Stomach (tissue), 8 donors: ENCODE measurements at regions not wholly inside any gene's neighbourhood (a gene's known extent, or its start where the extent isn't known, plus 50 kb on each side); places are given as distances from the start of the nearest gene placed in this dataset.

Experiments
- DNase-seq, 2 donors: peaks; one replicate each; pipeline versions ENCODE4 v3.0.0 to v3.0.0-alpha.2; 2013 to 2019
- H3K27ac ChIP-seq, 5 donors: fragments of 200-600 bp in 4 of 5; sonication (generic) in 4 of 5; one replicate each; pipeline ENCODE4 v1.5.1; 2013 to 2019; ENCODE audit warnings: mild to moderate bottlenecking in 1 of 5, moderate library complexity in 1 of 5
- H3K27me3 ChIP-seq, 3 donors: fragments of 200-600 bp; sonication (generic); one replicate each; pipeline ENCODE4 v1.5.1; 2017 to 2019; ENCODE audit warnings: mixed run types in 1 of 3
- H3K36me3 ChIP-seq, 4 donors: fragments of 200-600 bp; sonication (generic); 1 replicate in 3 of 4; 2 replicates in 1 of 4; pipeline ENCODE4 v1.5.1; 2016 to 2019
- H3K4me1 ChIP-seq, 4 donors: fragments of 200-600 bp; sonication (generic); one replicate each; pipeline ENCODE4 v1.5.1; 2016 to 2019
- H3K4me3 ChIP-seq, 4 donors: fragments of 200-600 bp; sonication (generic) in 3 of 4; one replicate each; pipeline ENCODE4 v1.5.1; 2016 to 2019; ENCODE audit warnings: mild to moderate bottlenecking in 1 of 4
- H3K9me3 ChIP-seq, 4 donors: fragments of 200-600 bp; sonication (generic); one replicate each; pipeline ENCODE4 v1.5.1; 2016 to 2019
- EP300 ChIP-seq: sonication (generic); formaldehyde crosslinking; IDR thresholded peaks from one replicate; pipeline ENCODE4 v1.6.1; 2017; ENCODE audit warnings: antibody characterized with exemption
- POLR2A ChIP-seq, 4 donors: fragments of 450-650 bp; IDR thresholded peaks; one replicate each; pipeline ENCODE4 v1.6.1; 2016; ENCODE audit warnings: antibody characterized with exemption in 4 of 4, control low read depth in 2 of 4, mild to moderate bottlenecking in 1 of 4, moderate library complexity in 1 of 4
- POLR2AphosphoS5 ChIP-seq, 3 donors: sonication (generic); formaldehyde crosslinking; IDR thresholded peaks; one replicate each; pipeline ENCODE4 v1.6.1; 2016; ENCODE audit warnings: antibody characterized with exemption in 3 of 3
- WGBS, 5 donors: extraction: QIAGEN DNeasy Blood & Tissue Kit in 3 of 5; methylation state at CpG; one replicate each; pipeline versions ENCODE4 v1.1.5 to v1.1.7; 2013 to 2018; 5-methylcytosine and 5-hydroxymethylcytosine counted together
- intact Hi-C: fragments of 100-400 bp; cut with DNase I; formaldehyde crosslinking; loops from one replicate; pipeline ENCODE4 v1.15.1; 2023; ENCODE audit warnings: low total_unique reads
- TF ChIP-seq, protein P1 (sequence below), 7 experiments: fragments of 450-650 bp in 4 of 7; fragments of 200-600 bp in 3 of 7; sonication (generic) in 3 of 7; IDR thresholded peaks; one replicate each; pipeline ENCODE4 v1.5.1; 2016 to 2019; ENCODE audit warnings: antibody characterized with exemption in 7 of 7, control low read depth in 2 of 7, mild to moderate bottlenecking in 1 of 7
- donor health status: healthy with polysubstance abuse.
- donor health status: Bipolar disorder and iron deficiency.
- donor health status: healthy.

DNA sequence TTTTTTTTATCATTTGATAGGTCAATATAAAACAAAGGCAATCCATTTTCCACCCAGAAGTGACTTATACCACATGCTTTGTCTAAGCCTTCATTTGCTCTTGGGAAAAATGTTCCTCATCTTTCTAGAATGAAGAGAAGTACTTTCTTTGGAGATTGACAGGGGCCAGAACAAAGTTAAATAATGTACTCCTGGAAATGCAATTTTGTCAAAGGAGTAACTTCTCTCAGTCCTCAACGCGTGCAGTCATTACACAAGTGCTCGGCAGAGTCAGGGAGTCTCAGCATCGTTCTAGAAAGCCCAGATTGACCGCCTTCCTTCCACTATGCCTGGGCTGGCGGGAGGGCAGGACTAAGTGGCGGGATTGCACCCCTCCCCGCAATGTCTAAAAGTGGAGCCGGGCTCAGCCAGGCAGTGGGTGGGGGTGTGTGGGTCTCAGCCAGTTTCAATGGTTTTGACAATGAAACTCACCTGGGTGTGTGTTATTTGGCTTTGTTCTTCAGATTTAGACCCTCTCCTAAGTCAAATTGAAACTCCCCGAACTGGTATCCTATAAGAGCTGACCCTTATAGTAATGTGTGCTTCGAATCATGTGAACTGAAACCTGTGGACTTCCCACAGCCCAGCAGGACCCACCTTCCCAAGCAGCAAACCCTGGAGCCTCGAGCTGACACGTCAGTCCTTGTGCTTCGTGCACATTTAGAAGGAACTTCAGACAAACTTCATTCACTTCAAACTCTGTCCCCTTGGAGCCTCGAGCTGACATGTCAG, 63.2 kb upstream of the DUSP22 start:
- DNase-seq: no peak
- Histone ChIP-seq H3K4me3 (no peak overlapping the region), H3K36me3 (no peaks in the 10 kb centered on the region), H3K9me3 (no peaks in the 10 kb centered on the region), H3K27ac (no peak overlapping the region), H3K27me3 (peaks cover 0 to 15% (median 0%) of the 10 kb centered on the region in 3 donors), H3K4me1 (peaks cover 0 to 9% (median 4%) of the 10 kb centered on the region in 4 donors)
- intact Hi-C loops: no loop called here
- no peak for TF ChIP-seq POLR2A (IDR thresholded peaks at IDR 0.05)
- TF ChIP-seq, protein P1, sequence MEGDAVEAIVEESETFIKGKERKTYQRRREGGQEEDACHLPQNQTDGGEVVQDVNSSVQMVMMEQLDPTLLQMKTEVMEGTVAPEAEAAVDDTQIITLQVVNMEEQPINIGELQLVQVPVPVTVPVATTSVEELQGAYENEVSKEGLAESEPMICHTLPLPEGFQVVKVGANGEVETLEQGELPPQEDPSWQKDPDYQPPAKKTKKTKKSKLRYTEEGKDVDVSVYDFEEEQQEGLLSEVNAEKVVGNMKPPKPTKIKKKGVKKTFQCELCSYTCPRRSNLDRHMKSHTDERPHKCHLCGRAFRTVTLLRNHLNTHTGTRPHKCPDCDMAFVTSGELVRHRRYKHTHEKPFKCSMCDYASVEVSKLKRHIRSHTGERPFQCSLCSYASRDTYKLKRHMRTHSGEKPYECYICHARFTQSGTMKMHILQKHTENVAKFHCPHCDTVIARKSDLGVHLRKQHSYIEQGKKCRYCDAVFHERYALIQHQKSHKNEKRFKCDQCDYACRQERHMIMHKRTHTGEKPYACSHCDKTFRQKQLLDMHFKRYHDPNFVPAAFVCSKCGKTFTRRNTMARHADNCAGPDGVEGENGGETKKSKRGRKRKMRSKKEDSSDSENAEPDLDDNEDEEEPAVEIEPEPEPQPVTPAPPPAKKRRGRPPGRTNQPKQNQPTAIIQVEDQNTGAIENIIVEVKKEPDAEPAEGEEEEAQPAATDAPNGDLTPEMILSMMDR (IDR thresholded peaks at IDR 0.05): no peak
- no peak for TF ChIP-seq EP300
- no peak for TF ChIP-seq POLR2AphosphoS5 (IDR thresholded peaks at IDR 0.05)
- WGBS, 5 donors: 74 to 84% (median 77%) methylated on average over 13 to 15 of the region's 15 CpGs

DNA sequence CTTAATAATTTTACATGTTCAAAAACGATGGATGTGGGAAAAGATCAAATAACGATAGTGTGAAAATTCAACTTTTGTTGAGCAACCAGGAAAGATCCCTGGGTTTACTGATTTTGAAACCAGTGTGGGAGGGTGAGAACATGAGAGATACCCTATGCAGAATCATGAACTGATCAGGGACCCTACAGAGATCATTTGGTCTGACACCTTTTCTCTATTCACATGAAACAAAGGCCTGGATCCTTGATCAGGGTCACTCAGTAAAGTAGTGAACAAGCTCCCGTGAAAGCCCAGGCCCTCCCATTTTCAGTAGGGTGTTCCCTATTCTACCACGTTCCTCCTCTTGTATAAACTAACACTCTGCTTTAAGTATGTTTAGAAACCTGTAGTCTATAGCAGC, 60.5 kb upstream of the DUSP22 start:
- 67 to 80% (median 74%) methylated on average over 4 of the region's 4 CpGs for WGBS, 5 donors
- Histone ChIP-seq H3K4me3 (no peak overlapping the region), H3K36me3 (no peaks in the 10 kb centered on the region), H3K9me3 (no peaks in the 10 kb centered on the region), H3K4me1 (peaks cover 0 to 9% (median 4%) of the 10 kb centered on the region in 4 donors), H3K27ac (no peak overlapping the region), H3K27me3 (no peaks in the 10 kb centered on the region)
- DNase-seq: no peak
- TF ChIP-seq, protein P1 (IDR thresholded peaks at IDR 0.05): no peak
- TF ChIP-seq POLR2A (IDR thresholded peaks at IDR 0.05) (no peak), POLR2AphosphoS5 (IDR thresholded peaks at IDR 0.05) (no peak), EP300 (no peak)
- intact Hi-C loops: no loop called here

DNA sequence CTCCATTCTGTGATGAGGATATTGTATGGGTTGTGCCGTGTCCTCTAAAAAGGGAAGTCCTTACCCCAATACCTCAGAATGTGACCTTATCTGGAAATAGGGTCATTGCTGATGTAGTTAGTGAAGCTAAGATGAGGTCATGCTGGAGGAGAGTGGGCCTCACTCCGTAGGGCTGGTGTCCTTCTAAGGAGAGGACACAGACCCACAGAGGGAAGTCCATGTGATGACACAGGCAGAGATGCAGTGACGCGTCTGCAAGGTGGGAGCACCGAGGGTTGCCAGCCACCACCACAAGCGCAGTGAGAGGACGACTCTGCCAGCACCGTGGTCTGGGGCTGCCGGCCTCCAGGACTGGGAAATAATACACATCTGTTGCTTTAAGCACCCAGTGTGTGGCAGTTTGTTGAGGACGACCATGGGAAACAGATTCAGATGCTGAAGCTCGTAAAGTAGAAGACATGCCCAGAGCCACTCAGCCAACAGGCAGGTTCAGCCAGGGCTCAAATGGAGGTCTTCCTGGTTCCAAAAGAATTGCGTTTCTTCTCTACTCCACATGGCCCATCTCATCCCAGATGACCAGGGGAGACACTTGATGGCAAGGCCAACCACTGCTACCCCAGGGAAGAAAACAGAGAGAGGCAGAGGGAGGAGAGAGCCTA, 59.2 kb upstream of the DUSP22 start:
- TF ChIP-seq POLR2AphosphoS5 (IDR thresholded peaks at IDR 0.05): no peak
- TF ChIP-seq, protein P1 (IDR thresholded peaks at IDR 0.05): no peak
- no peak for TF ChIP-seq EP300
- TF ChIP-seq POLR2A (IDR thresholded peaks at IDR 0.05): no peak
- intact Hi-C loops: no loop called here
- WGBS, 5 donors: 83 to 92% (median 89%) methylated on average over 12 of the region's 12 CpGs

DNA sequence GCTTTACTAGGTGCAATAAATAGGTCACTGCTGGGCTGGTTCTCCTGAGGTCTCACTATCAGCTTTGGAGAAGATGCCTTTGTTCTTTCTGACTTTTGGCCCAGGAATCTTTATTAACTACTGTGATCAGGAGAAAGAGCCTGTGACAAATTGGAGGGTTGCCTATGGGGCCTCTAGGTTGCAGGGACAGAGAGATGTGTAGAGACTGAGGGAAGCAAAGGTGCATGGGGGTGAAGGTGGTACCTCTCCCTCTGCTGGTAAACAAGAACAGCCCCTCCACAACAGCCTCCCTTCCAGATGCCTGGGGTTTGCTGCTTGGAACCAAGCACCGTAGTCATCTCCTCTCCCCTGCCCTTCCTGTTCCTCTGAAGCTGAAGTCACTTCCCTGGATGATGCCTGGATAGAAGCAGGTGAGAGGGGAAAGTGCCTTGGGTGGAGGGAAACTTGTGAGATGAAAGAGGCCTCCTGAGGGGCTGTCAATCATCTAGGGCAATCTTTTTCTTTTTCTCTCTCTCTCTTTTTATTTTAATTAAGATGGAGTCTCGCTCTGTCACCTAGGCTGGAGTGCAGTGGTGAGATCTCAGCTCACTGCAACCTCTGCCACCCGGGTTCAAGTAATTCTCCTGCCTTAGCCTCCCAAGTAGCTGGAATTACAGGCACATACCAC, 57.4 kb upstream of the DUSP22 start:
- TF ChIP-seq EP300: no peak
- TF ChIP-seq, protein P1 (IDR thresholded peaks at IDR 0.05): no peak
- no peak for TF ChIP-seq POLR2AphosphoS5 (IDR thresholded peaks at IDR 0.05)
- no peak for TF ChIP-seq POLR2A (IDR thresholded peaks at IDR 0.05)
- Histone ChIP-seq H3K36me3 (no peaks in the 10 kb centered on the region), H3K27ac (no peak overlapping the region), H3K27me3 (no peaks in the 10 kb centered on the region), H3K4me1 (peaks cover 0 to 9% (median 4%) of the 10 kb centered on the region in 4 donors), H3K9me3 (no peaks in the 10 kb centered on the region), H3K4me3 (no peak overlapping the region)
- DNase-seq: no peak
- WGBS, 5 donors: 86 to 90% (median 87%) methylated on average over 3 of the region's 3 CpGs
- intact Hi-C loops: no loop called here

More for the DNA sequence above, 59.2 kb upstream of the DUSP22 start:
- H3K36me3 ChIP-seq: no peaks in the 10 kb centered on the region
- peaks cover 0 to 9% (median 4%) of the 10 kb centered on the region in 4 donors for H3K4me1 ChIP-seq
- no peaks in the 10 kb centered on the region for H3K27me3 ChIP-seq
- no peaks in the 10 kb centered on the region for H3K9me3 ChIP-seq
- no peak overlapping the region for H3K4me3 ChIP-seq
- no peak for DNase-seq
- H3K27ac ChIP-seq: no peak overlapping the region
